ENCODE measurements at regions not wholly inside any gene's neighbourhood (a gene's known extent, or its start where the extent isn't known, plus 50 kb on each side); places are given as distances from the start of the nearest gene placed in this dataset.

DNA sequence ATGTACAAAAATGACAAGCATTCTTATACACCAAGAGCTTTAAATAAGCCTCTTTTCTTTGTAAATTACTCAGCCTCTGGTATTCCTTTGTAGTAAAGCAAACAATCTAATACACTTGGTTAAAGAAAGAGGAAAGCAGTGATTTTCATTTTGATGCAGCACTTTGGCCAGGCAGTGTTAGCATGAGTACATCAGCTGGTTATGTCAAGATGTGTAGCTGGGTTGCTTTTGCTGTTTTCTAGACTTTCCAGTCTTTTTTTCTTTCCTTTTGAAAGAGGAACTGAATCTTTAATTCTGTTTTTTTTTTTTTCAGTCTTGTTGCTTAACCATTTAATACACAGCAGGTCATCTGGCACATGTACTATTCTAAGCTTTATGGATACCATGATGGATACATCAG, 167.1 kb upstream of the AADAT start:
- DNase-seq (ENCODE audit: low read depth): no peak
- no peak for TF ChIP-seq CTCF (IDR thresholded peaks at IDR 0.05; ENCODE audit: insufficient read depth, low read length)
- no peak overlapping the region for H3K4me3 ChIP-seq (ENCODE audit: low read depth, low read length)

- DNase-seq (ENCODE audit: low read depth): no peak
- TF ChIP-seq CTCF (IDR thresholded peaks at IDR 0.05; ENCODE audit: insufficient read depth, low read length): no peak
- no peak overlapping the region for H3K4me3 ChIP-seq (ENCODE audit: low read depth, low read length)
Measured at GRCh38 chr4:170248576-170248975, 158.8 kb upstream of the AADAT start.

DNA sequence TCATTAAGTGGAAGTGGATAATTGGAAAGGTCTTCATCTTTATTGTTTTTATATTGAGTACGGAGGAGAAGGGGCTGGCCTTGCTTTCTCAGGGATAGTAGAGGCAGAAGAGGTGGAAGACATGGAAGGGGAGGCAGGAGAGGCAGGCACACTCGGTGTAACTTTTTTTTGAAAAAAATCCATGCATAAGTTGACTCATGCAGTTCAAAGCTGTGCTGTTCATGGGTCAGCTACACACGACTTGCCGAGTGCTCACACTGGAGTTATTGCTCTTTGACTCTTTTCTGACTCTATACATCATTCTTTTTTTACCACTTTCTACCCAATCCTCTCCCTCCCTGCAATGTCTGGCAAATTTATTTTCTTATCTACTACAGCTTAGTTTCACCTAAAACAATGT, 158.3 kb upstream of the AADAT start:
- no peak for TF ChIP-seq CTCF (IDR thresholded peaks at IDR 0.05; ENCODE audit: insufficient read depth, low read length)
- DNase-seq (ENCODE audit: low read depth): no peak
- no peak overlapping the region for H3K4me3 ChIP-seq (ENCODE audit: low read depth, low read length)

DNA sequence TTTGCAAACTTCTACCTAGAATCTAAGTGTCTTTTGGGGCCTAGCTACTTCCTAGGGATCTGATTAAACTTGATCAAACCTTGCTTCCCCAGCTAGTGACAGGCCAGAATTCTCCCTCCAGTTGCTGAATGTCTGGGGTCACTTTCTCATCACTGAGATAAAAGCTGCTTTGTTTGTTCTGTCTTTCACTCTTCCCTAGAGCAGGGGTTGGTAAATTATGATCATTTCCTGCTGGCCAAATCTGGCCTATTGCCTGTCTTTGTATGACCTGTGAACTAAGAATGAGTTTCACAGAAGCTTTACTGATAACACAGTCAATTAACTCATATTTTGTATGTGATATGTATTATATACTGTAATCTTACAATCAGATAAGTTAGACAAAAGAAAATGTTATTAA, 157.8 kb upstream of the AADAT start:
- DNase-seq (ENCODE audit: low read depth): no peak
- TF ChIP-seq CTCF (IDR thresholded peaks at IDR 0.05; ENCODE audit: insufficient read depth, low read length): no peak
- no peak overlapping the region for H3K4me3 ChIP-seq (ENCODE audit: low read depth, low read length)

DNA sequence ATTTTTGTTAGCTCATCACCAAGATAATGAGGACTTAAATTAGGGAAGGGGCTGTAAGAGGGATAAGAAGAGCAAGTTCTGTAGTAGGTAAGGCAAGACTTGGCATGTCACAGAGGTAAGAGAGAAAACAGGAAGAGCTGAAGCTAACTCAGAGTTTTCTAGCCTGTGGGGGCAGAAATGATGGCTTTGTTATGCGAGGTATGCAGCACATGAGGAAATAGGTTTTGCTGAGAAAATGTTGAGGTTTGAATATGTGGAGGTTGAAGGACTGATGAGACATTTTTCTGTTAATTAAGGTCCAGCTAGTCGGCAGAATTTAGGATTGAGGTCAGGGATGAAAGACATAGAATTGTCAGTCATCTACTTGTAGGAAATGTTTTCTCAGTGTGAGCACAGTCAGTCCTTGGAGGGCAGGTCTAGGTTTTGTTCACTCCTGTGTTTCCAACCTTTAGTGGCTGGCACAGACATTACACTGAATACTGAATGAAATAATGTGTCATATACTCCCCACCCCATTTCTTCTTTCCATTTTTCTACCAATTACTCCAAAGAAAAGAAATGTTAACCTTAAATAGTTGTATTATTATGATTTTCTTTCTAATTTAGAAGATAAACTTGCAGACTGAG, 154.0 kb upstream of the AADAT start:
- no peak for TF ChIP-seq CTCF (IDR thresholded peaks at IDR 0.05; ENCODE audit: insufficient read depth, low read length)
- no peak for DNase-seq (ENCODE audit: low read depth)
- no peak overlapping the region for H3K4me3 ChIP-seq (ENCODE audit: low read depth, low read length)

DNA sequence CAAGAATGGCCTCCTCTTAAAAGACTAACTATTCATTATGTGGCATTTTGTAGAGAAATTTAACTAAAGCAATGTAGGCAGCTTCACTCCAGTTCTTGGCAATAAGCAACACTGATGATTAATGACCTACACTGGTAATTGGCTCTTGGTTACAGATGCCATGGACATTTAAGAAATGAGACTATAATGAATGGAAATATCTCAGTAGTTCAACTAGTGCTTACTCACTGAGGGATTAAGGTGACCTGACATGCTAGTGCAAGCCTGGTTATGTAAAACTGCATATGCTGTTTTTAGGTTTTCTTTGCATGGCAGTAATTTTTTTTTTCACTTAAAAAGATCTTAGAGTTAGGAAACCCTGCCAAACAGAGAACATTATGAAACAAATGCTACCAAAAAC, 152.7 kb upstream of the AADAT start:
- DNase-seq (ENCODE audit: low read depth): no peak
- no peak for TF ChIP-seq CTCF (IDR thresholded peaks at IDR 0.05; ENCODE audit: insufficient read depth, low read length)
- no peak overlapping the region for H3K4me3 ChIP-seq (ENCODE audit: low read depth, low read length)

DNA sequence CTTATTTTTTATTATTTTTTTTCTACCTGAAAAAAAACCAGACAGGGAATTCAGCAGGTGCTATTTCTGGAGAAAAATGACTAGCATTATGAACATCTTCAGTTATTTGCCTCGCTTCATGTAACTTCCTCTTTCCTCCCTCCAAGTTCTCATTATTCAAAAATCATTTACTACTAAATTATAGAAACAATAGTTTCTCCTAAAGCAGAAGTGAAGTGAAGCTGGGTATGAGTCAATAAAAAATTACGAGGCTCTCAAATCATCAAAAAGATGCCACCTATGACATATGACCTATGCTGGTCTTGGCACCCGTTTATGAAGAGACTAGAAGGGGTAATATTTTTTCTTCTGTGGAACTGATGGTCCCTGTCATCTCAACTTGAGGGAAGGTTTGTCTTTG, 145.0 kb upstream of the AADAT start:
- no peak for TF ChIP-seq CTCF (IDR thresholded peaks at IDR 0.05; ENCODE audit: insufficient read depth, low read length)
- H3K4me3 ChIP-seq (ENCODE audit: low read depth, low read length): no peak overlapping the region
- no peak for DNase-seq (ENCODE audit: low read depth)
